Ishikawa (cell line): ENCODE measurements at regions not wholly inside any gene's neighbourhood (a gene's known extent, or its start where the extent isn't known, plus 50 kb on each side); places are given as distances from the start of the nearest gene placed in this dataset.

Experiments used
- CEBPB ChIP-seq: IDR thresholded peaks from 2 replicates; pipeline ENCODE4 v1.6.1; 2012
- CREB1 ChIP-seq: IDR thresholded peaks from 2 replicates; pipeline ENCODE4 v1.6.1; 2012; ENCODE audit warnings: low read depth
- EGR1 ChIP-seq: IDR thresholded peaks from 2 replicates; pipeline ENCODE4 v1.6.1; 2012
- EP300 ChIP-seq: IDR thresholded peaks from 2 replicates; pipeline ENCODE4 v1.6.1; 2012; ENCODE audit warnings: borderline replicate concordance
- FOXM1 ChIP-seq: IDR thresholded peaks from 2 replicates; pipeline ENCODE4 v1.6.1; 2012; ENCODE audit warnings: low read depth, borderline replicate concordance
- MAX ChIP-seq: IDR thresholded peaks from 2 replicates; pipeline ENCODE4 v1.6.1; 2012
- NFIC ChIP-seq: IDR thresholded peaks from 2 replicates; pipeline ENCODE4 v1.6.1; 2012
- RAD21 ChIP-seq: IDR thresholded peaks from 2 replicates; pipeline ENCODE4 v1.6.1; 2012; ENCODE audit warnings: low read depth
- REST ChIP-seq: IDR thresholded peaks from 2 replicates; pipeline ENCODE4 v1.6.1; 2012; ENCODE audit warnings: low read depth, mild to moderate bottlenecking
- TAF1 ChIP-seq: IDR thresholded peaks from 2 replicates; pipeline ENCODE4 v1.6.1; 2012; ENCODE audit warnings: low read depth, mild to moderate bottlenecking
- TCF12 ChIP-seq: IDR thresholded peaks from 2 replicates; pipeline ENCODE4 v1.6.1; 2012; ENCODE audit warnings: low read depth
- TEAD4 ChIP-seq: IDR thresholded peaks from 2 replicates; pipeline ENCODE4 v1.6.1; 2012
- USF1 ChIP-seq: IDR thresholded peaks from 2 replicates; pipeline ENCODE4 v1.6.1; 2012
- YY1 ChIP-seq: IDR thresholded peaks from 2 replicates; pipeline ENCODE4 v1.6.1; 2012; ENCODE audit warnings: low read depth
- ZBTB7A ChIP-seq: IDR thresholded peaks from 2 replicates; pipeline ENCODE4 v1.6.1; 2012; ENCODE audit warnings: low read depth

GRCh38 chr3:30522476-30522875 lies 83.9 kb upstream of the TGFBR2 start:
- TF ChIP-seq CREB1 (no peak), USF1 (no peak), TAF1 (no peak), REST (no peak), EGR1 (no peak), EP300 (no peak), ZBTB7A (no peak), TEAD4 (no peak), TCF12 (no peak), FOXM1 (no peak), MAX (no peak), YY1 (no peak), RAD21 (no peak), NFIC (no peak), CEBPB (no peak)

GRCh38 chr3:30523366-30523765 lies 83.0 kb upstream of the TGFBR2 start:
- TF ChIP-seq MAX, result no peak
- no peak for TF ChIP-seq TEAD4
- TF ChIP-seq NFIC, result no peak
- TF ChIP-seq RAD21, result no peak
- no peak for TF ChIP-seq EGR1
- TF ChIP-seq USF1, result no peak
- TF ChIP-seq FOXM1, result no peak
- no peak for TF ChIP-seq TAF1
- TF ChIP-seq YY1, result no peak
- TF ChIP-seq ZBTB7A, result no peak
- no peak for TF ChIP-seq EP300
- TF ChIP-seq CEBPB, result no peak
- TF ChIP-seq REST, result no peak
- TF ChIP-seq CREB1, result no peak
- no peak for TF ChIP-seq TCF12

GRCh38 chr3:30524357-30525040 lies 81.9 kb upstream of the TGFBR2 start:
- no peak for TF ChIP-seq FOXM1
- no peak for TF ChIP-seq EP300
- no peak for TF ChIP-seq USF1
- no peak for TF ChIP-seq NFIC
- TF ChIP-seq EGR1, result no peak

- TF ChIP-seq REST (no peak), CEBPB (no peak), YY1 (no peak), TAF1 (no peak), NFIC (no peak), EGR1 (no peak), USF1 (no peak), FOXM1 (no peak), TCF12 (no peak), TEAD4 (no peak), ZBTB7A (no peak), MAX (no peak)
Observed at GRCh38 chr3:30526031-30526430, 80.4 kb upstream of the TGFBR2 start.
